ENCODE measurements at regions not wholly inside any gene's neighbourhood (a gene's known extent, or its start where the extent isn't known, plus 50 kb on each side); places are given as distances from the start of the nearest gene placed in this dataset.

DNA sequence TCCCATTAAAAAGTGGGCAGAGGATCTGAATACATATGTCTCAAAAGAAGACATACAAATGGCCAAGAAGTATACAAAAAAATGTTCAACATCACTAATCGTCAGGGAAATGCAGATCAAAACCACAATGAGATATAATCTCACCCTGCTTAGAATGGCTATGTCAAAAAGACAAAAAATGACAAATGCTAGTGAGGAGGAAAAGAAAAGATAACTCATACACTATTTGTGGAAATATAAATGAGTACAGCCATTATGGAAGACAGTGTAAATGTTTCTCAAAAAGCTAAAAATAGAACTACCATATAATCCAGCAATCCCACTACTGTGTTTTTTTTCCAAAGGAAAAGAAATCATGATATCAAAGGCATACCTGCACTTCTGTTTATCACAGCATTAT is 450.7 kb downstream of the EFNA5 start:
- no peak for DNase-seq (ENCODE audit: extremely low read depth in 1 of 2, low read depth in 1 of 2)

DNA sequence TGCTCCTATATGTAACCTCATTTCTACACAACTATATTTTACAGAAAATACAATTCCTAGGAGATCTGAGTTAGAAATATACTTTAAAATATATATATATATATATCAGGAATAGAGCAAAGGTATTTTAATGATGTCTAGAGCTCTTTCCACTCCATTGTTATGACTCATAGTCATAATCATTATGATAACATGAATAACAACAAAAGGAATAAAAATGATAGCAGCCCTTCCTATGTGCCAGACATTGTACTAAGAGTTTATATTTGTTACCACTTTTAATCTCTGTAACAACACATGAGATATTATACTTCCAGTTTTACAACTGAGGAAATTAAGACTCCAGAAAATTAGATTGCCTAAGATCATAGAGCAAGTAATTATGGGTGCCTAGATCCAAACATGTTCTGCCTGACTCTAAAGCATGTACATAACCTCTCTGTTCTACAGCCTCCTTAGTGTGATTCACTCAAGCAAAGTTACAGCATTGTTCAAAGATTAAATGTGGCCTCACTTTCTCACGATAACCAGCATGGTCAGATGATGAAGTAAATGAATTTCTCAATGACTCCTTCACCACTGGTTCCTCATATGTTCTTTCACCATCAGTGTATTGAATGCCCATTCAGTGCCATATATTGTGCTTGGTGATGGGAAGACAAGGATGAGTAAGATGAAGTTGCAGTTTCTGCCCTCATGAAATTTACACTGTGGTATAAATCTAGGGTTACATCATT is 452.1 kb downstream of the EFNA5 start:
- DNase-seq (ENCODE audit: extremely low read depth in 1 of 2, low read depth in 1 of 2) = no peak

DNA sequence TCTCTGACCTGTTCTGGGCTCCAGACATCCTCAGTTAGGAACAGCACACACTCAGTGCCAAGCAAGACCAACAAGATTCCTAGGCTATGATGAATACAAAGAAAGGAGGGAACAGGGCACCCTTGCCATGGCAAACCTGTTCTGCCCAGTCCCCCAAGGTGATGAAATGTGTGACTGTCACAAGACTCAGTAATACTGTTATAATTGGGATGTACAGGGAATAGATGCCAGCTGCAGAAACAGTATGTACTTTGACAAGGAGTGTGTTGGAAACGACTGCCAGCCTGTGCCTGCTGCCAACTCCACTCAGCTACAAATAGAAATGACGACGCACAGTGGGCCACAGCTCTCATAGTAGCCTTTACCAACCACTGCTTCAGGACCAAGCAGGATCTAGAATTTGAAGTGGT is 453.0 kb downstream of the EFNA5 start:
- no peak for DNase-seq (ENCODE audit: extremely low read depth in 1 of 2, low read depth in 1 of 2)

DNA sequence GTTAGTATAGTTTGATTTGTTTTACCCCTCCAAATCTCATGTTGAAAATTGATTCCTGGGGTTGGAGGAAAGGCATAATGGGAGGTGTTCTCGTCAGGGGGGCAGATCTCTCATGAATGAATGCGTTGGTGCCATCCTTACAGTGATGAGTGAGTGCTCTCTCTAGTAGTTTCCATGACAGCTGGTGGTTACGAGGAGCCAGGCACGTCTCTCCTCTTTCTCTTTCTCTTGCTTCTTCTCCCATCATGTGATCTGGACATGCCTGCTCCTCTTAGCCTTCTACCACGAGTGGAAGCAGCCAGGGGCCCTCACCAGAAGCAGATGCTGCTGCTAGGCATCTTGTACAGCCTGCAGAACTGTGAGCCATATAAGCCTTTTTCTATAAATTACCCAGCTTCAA is 454.1 kb downstream of the EFNA5 start:
- DNase-seq (ENCODE audit: extremely low read depth in 1 of 2, low read depth in 1 of 2) = no peak

DNA sequence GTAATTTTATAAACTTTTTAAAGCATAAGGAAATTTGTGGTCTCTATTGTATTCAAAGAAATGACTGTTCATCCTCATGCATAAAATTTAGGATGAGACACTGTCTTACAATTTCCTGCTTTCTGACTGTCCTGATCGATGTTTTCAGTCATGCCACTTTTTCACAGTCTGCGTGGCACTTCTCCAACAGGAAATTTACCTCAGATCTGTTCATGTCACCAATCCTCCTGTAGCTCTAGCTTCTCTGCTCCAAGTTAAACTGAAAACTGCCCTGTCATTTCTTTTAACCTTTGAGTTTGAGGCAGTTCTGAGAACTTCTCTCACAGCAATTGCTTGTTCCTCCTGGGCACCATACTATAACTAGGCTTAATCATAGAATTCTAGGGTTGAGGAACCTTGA is 455.1 kb downstream of the EFNA5 start:
- DNase-seq (ENCODE audit: extremely low read depth in 1 of 2, low read depth in 1 of 2) = no peak

DNA sequence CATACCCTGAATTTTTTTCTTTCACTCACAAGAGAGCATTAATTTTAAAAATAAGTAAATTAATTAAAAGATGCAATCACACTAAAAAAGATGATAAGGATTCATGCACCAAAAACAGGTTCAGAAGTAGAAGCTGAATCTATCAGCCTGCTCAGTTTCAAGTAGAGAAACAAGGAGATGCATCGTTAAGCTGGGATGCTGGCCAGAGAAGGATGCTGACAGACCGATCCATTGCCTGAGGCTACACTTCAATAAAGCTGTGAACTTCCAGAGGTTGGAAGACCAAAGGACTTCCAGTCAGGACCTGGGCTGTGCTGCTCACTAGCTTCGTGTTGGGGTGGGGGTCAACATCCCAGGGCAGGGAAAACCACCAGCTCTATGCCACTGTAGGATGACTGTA is 457.7 kb downstream of the EFNA5 start:
- no peak for DNase-seq (ENCODE audit: extremely low read depth in 1 of 2, low read depth in 1 of 2)

DNA sequence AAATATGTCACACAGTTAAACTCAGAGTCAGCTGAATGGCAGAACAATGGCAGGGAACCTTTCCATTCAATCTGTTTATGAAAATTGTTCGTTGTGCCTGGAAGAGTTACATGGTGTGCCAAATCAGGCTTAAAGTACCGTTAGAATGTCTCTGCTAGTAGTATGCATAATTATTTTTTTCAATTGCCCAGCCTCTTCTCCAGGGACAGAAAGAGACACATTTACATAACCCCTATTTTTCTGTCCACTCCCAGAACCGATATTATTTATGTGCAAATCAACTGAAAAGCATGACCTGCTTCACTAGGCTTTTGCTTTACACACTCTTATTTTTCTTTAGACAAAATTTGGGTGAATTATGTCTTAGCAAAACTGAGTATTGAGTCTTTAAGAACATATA is 459.1 kb downstream of the EFNA5 start:
- no peak for DNase-seq (ENCODE audit: extremely low read depth in 1 of 2, low read depth in 1 of 2)

DNA sequence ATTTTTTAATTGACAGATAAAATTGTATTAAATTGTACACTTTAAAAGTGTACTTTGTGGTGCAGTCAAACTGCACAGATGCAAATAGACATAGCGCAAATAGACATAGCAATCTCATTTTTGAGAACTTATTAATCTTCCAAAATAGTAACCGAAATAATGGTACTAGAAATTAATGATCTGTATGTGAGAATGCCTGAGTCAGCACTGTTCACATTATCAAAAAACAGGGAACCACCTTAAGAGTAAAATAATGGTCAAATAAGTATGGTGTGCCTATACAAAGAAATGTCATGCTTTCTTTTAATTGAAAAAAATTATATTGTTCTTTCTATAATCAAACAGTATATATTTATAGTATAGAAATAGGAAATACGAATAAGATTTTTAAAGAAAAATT is 461.9 kb downstream of the EFNA5 start:
- DNase-seq (ENCODE audit: extremely low read depth in 1 of 2, low read depth in 1 of 2) = no peak

DNA sequence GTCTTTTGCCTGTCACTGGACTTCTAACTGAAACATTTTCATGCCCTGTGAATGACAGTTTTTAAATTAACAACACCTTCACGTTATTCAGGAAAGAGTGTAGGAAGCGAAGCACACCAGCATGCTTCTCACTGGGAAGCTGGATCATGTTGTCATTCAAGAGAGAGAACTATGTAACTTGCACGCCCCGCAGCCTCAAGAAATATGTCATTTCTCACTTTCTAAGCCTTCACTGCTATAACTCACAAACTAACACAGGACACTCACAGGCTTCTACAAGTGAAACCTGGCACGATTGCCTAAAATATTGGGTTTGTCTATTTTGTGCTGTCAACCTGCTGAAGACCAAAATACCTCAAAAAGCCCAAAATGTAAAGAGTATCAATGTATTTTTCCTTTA is 466.3 kb downstream of the EFNA5 start:
- no peak for DNase-seq (ENCODE audit: extremely low read depth in 1 of 2, low read depth in 1 of 2)

DNA sequence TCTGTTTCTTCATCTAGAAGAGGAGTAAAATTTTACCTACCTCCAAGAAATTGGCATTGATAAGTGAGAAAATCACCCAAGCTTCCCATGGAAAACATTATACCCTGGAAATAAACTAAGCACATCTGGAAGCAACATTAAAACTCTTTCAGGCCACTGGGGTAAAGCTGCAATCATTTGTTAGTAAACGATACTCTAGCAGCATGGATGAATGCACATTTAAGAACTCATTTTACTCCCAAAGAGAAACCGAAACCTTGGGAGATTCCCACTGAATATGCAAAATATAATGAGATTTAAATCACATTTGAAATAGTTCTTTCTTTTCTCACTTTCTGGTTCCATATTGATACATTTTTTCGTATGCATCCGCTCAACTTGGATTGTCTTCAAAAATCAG is 467.5 kb downstream of the EFNA5 start:
- DNase-seq (ENCODE audit: extremely low read depth in 1 of 2, low read depth in 1 of 2) = no peak

DNA sequence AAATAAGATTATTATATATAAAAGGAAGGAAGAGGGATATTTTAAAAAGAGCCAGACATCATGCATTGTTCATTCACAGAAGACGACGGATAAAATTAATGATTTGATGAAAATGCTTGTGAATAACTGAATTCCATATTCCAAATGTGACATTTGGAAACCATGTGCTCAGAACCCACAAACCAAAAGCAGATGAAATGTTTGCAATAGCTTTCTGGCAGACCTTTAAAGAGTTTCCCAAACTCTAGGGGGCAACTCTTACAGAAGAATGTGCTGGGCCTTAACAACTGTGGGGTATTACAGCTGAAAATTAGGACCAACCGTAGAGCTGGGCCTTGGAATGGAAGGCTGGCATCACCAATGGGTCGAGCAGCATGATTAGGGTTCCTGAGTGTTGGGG is 471.0 kb downstream of the EFNA5 start:
- DNase-seq (ENCODE audit: extremely low read depth in 1 of 2, low read depth in 1 of 2) = no peak

DNA sequence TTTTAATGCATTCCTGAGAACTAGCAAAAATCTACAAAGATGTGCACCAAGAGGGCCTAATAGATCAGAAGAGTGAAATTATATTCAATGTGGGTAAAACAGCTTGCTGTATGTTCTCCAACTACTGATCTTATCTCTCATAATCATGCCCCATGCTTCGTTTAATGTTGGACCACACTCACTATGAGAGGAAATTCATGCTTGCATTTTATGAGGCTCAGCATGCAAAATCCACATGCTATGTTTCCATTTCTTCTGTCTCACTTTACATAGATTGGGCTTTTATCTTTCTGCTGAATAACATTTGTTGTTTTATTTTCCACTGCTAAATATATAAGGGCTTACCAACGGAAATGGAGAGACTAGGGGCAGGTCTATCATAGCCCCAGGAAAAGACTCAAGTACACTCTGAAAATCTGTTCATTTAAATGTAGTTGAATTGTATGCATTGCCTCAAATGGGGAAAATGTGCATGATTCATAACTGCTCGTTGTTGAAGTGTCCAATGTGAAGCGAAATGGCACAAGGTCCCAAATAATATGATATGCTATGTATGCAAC is 474.2 kb downstream of the EFNA5 start:
- DNase-seq (ENCODE audit: extremely low read depth in 1 of 2, low read depth in 1 of 2) = no peak

DNA sequence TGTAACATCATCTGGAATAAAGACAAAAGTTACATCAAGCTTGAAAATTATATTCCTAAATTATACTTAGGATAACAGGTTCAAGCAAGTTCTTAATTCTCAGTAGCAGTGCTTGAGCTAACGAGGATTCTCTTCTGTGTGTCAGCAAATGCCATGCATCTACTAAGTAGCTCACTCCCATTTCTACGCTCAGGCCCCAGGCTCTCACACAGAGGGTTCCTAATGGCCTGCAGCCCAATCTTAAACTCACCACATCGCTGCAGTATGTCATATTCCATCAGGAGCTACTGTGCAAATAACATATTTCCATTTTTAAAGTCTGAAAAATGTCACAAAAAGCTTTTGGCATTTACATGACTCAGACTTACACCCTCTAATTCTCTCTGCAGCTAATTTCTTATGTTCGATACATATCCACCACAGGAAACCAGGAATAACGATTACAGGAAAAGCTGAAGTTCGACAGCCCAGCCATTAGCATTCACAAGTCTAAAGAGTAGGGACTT is 474.8 kb downstream of the EFNA5 start:
- DNase-seq (ENCODE audit: extremely low read depth in 1 of 2, low read depth in 1 of 2) = no peak

DNA sequence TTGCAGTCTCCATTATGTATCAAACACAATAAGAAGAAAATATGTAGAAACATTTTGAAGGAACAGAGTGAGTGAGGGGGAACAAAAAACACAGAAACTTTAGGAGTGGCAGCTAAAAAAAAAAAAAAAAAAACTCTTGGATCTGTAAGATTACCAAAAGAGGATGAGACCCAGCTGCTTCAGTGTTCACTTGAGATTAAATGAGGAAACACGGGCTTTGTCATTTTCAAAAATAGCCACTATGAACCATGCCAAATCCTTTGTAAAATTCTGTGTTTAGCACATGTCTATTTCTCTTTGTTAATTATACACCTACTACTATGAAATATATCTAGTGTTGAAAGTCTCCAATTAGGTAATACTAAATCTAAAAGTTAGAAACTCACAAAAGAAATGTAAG is 485.9 kb downstream of the EFNA5 start:
- no peak for DNase-seq (ENCODE audit: extremely low read depth in 1 of 2, low read depth in 1 of 2)

DNA sequence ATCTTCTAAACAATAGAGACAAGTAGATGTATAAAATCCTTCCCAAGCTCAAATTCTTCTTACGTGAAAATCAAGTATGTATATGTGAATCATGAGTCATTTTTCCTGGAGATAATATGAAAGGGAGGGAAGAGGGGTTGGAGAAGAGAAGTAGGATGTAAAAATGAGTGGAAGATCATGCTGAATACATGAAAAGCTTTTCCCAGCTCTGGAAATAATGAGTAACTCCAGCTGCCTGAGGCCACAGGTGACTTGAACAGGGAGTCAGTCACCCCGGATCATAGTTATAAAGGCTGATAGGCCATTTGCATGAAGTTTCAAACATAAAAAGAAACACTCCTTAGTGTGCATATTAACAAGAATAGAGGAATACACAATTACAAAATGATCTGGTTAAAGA is 486.7 kb downstream of the EFNA5 start:
- no peak for DNase-seq (ENCODE audit: extremely low read depth in 1 of 2, low read depth in 1 of 2)

DNA sequence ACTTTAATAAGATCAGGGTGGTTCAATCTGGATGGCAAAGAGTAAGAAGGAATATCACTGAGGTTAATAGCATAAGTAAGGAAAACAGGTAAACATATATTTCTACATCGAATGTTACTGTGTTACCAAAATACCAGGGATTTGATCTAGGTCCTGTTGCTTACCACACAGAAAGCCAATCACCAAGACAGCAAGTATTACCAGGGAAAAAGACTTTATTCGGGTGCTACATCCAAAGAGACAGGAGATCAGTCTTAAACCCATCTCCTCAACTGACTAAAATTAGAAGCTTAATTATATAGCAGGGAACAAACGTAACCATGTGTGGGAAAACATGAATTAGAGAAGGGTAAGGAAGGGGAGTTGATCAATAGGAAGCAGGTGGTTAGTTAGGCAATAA is 500.1 kb downstream of the EFNA5 start:
- no peak for DNase-seq (ENCODE audit: extremely low read depth in 1 of 2, low read depth in 1 of 2)

DNA sequence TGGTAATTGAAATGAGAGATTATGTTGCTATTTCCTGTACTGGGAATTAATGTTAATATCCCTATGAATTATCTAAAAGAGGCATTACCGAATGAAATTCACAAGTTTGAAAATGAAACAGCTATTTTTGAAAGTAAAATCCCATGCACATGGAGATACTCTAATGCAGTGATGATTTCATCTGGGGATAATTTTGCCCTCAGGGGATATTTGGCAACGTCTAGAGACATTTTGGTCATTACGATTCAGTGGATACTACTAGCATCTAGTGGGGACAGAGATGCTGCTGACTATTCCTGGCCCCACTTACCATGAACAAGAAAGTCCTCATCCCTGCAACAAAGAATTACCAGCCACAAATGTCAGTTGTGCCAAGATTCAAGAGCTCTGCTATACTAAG is 500.9 kb downstream of the EFNA5 start:
- no peak for DNase-seq (ENCODE audit: extremely low read depth in 1 of 2, low read depth in 1 of 2)

DNA sequence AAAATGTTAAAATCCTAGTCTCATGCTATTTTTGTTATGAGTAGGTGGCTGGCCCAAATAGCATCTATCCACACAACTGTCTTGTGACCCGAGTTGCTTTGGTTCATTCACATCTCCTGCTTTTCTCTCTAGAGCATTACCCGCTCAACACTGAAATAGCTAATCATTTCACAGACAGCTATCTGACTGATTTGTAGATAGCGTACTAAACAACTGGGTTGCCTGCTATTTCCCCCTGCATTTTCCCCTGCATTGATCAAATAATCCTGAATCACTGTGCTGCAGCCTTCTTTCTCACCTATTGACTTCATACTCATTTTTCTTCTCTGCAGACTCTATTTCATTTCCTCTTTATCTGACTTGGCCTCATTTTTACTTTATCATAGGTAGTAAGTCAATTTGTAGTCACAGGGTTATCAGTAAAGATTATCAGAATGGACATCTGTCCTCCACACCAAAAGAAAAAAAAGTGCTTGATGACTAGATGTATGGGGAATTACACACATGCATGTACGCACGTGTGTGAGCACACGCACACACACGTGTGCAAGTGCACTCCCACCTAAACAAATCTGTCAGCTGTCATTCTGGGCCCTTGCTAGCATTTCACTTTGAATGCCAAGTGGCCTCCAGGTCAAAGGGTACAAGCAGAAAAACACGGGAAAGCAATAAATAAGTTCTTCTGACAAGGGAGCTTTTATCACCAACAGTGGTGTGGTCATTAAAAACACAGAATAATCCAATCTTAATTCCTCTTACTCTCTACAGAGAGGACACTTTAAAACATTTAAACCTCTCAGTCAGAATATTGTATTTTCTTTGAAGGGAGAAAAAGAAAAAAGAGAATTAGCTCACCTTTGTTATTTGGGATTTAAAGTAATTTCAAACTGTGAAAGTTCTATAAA is 501.6 kb downstream of the EFNA5 start:
- no peak for DNase-seq (ENCODE audit: extremely low read depth in 1 of 2, low read depth in 1 of 2)

DNA sequence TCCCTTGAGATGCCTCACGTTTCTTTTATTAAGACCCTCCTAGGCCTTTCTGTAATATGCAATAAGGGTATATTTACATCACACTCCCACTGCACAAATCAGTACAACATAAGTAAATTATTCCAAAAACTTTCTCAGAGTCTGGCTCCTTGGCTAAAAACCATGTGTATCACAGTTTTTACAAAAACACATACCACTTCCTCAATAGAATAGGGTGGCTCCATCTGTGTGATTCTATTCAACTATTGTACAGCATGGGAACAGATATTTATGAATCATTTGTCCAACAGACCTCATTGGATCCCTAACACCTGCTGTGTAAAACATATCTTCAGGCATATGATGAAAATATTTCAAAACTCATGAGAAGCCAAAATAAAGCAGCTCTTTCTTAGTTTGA is 502.7 kb downstream of the EFNA5 start:
- no peak for DNase-seq (ENCODE audit: extremely low read depth in 1 of 2, low read depth in 1 of 2)

DNA sequence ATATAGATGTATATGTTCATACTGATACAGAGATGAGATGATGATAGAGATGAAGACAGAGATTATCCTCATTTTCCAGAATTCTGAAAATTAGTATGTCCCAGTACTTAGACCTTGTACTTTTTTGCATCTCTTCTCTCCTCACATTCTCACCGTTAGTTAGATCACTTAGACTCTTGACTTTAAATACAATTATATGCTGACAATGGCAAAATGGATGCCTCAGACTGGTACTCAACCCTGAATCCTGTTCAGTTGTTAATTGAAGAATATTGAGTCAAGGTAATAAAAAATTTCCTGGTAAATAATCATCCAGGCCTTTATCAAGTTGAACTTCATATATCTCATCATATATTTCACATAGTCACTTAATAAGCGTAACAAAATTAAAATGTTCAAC is 505.4 kb downstream of the EFNA5 start:
- no peak for DNase-seq (ENCODE audit: extremely low read depth in 1 of 2, low read depth in 1 of 2)

DNA sequence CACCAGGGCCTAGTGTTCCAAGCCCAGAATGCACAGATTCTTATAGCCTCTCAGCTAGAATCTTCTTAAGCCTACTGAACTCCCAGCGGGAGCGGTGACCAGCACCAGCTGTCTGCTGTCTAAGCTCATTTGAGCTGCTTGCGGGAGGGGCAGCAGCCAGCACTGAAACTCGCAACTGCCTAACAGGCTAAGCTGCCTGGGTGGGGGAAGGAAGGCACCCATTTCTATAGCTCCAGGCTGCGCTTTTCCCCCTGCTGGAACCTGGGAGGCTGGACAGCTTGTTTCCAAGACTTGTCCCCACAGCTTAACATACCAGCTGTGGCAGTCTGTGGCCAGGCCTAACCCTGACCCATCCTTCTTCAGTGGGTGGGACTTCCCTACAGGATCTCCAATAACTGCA is 512.9 kb downstream of the EFNA5 start:
- DNase-seq (ENCODE audit: extremely low read depth in 1 of 2, low read depth in 1 of 2) = no peak

DNA sequence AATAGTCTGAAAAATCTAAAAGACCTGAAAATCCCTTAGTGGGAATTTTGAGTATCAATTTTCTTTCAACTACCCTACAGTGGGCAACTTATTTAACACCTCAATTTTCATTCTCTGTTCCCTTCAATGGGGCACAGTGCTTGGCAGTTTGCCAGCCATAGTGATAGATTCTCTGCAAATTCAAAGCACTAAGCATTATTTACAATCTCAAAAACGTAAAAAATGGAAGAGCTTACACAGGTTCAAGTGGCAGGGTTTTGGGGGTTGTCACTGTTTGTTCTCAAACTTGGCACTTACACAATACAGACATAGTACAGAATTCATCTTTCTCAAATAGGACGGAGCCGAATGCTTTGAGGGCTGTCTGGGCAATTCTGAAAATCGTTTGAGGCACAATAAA is 515.0 kb downstream of the EFNA5 start:
- no peak for DNase-seq (ENCODE audit: extremely low read depth in 1 of 2, low read depth in 1 of 2)
